HCT116 (cell line): ENCODE measurements at regions not wholly inside any gene's neighbourhood (a gene's known extent, or its start where the extent isn't known, plus 50 kb on each side); places are given as distances from the start of the nearest gene placed in this dataset.

Experiments used
- ATAC-seq: fragments of 200-7000 bp; cut with Tn5 transposase; 2 replicates; pipeline ENCODE4 v1.9.1; 2020; ENCODE audit warnings: mild to moderate bottlenecking, moderate library complexity
- BruUV-seq: library from RNA; stranded (reverse); fragments of 400-500 nt; replicated peaks from 2 replicates; lab custom pipeline; 2021; lab: Mats Ljungman, UMichigan
- CTCF ChIA-PET: fragments of 300-600 bp; sonication (Branson Sonifier 250); formaldehyde crosslinking; loops from one replicate; lab custom pipeline; 2021; ENCODE audit warnings: antibody characterized with exemption; lab: Charles Lee
- POLR2A ChIA-PET: fragments of 300-600, 350-600 bp; sonication (Branson Sonifier 250); formaldehyde crosslinking; loops from one replicate; lab custom pipeline; 2021; ENCODE audit warnings: antibody characterized with exemption; lab: Charles Lee
- RAD21 ChIA-PET, 2 experiments: fragments of 300-600 bp; sonication (Branson Sonifier 250); formaldehyde crosslinking; loops; one replicate each; lab custom pipeline; 2023; ENCODE audit warnings: low total read pairs in 2 of 2; ENCODE audit not compliant: uncharacterized antibody in 2 of 2, unreplicated experiment in 2 of 2, low non-redundant PET in 1 of 2; lab: Charles Lee
- DNase-seq: peaks from one replicate; pipeline ENCODE4 v3.0.0-alpha.2; 2010; ENCODE audit warnings: low read depth, low spot score
- H2AFZ ChIP-seq: fragments of 200-600 bp; shearing (Covaris generic), sonication (generic); 2 replicates; pipeline ENCODE4 v1.6.1; 2017; ENCODE audit warnings: low read depth, mixed run types, mixed read lengths, antibody characterized with exemption, low read length; ENCODE audit not compliant: poor library complexity, severe bottlenecking
- H3K27ac ChIP-seq: 2 replicates; pipeline ENCODE4 v1.5.1; 2012; ENCODE audit warnings: low read depth, low read length
- H3K27me3 ChIP-seq: fragments of 200-600 bp; sonication (generic); 2 replicates; pipeline ENCODE4 v1.6.1; 2016; ENCODE audit warnings: mixed run types, low read length, mixed read lengths; ENCODE audit not compliant: insufficient read depth
- H3K36me3 ChIP-seq, 2 experiments: fragments of 200-500 bp in 1 of 2; fragments of 200-600 bp in 1 of 2; sonication (Bioruptor generic) in 1 of 2; sonication (generic) in 1 of 2; 2 replicates each; pipeline versions ENCODE4 v1.5.1 to v1.6.1; 2014 to 2016; ENCODE audit warnings: low read length in 2 of 2, inconsistent platforms in 1 of 2, mixed read lengths in 1 of 2, mixed run types in 1 of 2; ENCODE audit not compliant: insufficient read depth in 2 of 2, control insufficient read depth in 1 of 2
- H3K4me1 ChIP-seq, 2 experiments: fragments of 200-600 bp in 1 of 2; sonication (generic) in 1 of 2; 2 replicates each; pipeline versions ENCODE4 v1.5.1 to v1.6.1; 2012 to 2017; ENCODE audit warnings: low read length in 2 of 2, inconsistent platforms in 1 of 2, mild to moderate bottlenecking in 1 of 2, mixed read lengths in 1 of 2, mixed run types in 1 of 2, moderate library complexity in 1 of 2; ENCODE audit not compliant: insufficient read depth in 2 of 2, control insufficient read depth in 1 of 2
- H3K4me2 ChIP-seq: fragments of 200-600 bp; sonication (generic); 2 replicates; pipeline ENCODE4 v1.6.1; 2017; ENCODE audit warnings: mixed run types, low read length, mixed read lengths
- H3K4me3 ChIP-seq, 2 experiments: fragments of 200-600 bp in 1 of 2; sonication (generic) in 1 of 2; replicated peaks in 1 of 2; 2 replicates each; pipeline ENCODE4 v1.5.1; 2011 to 2016; ENCODE audit warnings: low read length in 2 of 2, control low read depth in 1 of 2, low read depth in 1 of 2, mild to moderate bottlenecking in 1 of 2, mixed read lengths in 1 of 2, mixed run types in 1 of 2
- H3K79me2 ChIP-seq: fragments of 200-600 bp; sonication (generic); 2 replicates; pipeline ENCODE4 v1.6.1; 2017; ENCODE audit warnings: mild to moderate bottlenecking, mixed run types, low read length, moderate library complexity, mixed read lengths; ENCODE audit not compliant: insufficient read depth
- H3K9ac ChIP-seq: fragments of 200-600 bp; sonication (generic); 2 replicates; pipeline ENCODE4 v1.6.1; 2016; ENCODE audit warnings: low read length, mixed read lengths
- H3K9me2 ChIP-seq: fragments of 200-600 bp; sonication (generic), shearing (Covaris generic); 2 replicates; pipeline ENCODE4 v1.6.1; 2017; ENCODE audit warnings: mixed run types, mild to moderate bottlenecking, moderate library complexity; ENCODE audit not compliant: insufficient read depth
- H3K9me3 ChIP-seq, 2 experiments: fragments of 200-500 bp in 1 of 2; fragments of 200-600 bp in 1 of 2; sonication (Bioruptor generic) in 1 of 2; sonication (generic) in 1 of 2; 2 replicates each; pipeline ENCODE4 v1.6.1; 2014 to 2017; ENCODE audit warnings: low read length in 2 of 2, mixed read lengths in 2 of 2, inconsistent platforms in 1 of 2, low read depth in 1 of 2, mild to moderate bottlenecking in 1 of 2, mixed run types in 1 of 2, moderate library complexity in 1 of 2; ENCODE audit not compliant: control insufficient read depth in 1 of 2, insufficient read depth in 1 of 2
- H4K20me1 ChIP-seq: fragments of 200-600 bp; sonication (generic), shearing (Covaris generic); 2 replicates; pipeline ENCODE4 v1.6.1; 2017; ENCODE audit warnings: mixed run types, mild to moderate bottlenecking, moderate library complexity; ENCODE audit not compliant: insufficient read depth
- EGR1 ChIP-seq: IDR thresholded peaks from 2 replicates; pipeline ENCODE4 v1.6.1; 2012; ENCODE audit warnings: low read depth
- EZH2phosphoT487 ChIP-seq: fragments of 200-600 bp; IDR thresholded peaks from 2 replicates; pipeline ENCODE4 v1.6.1; 2018; ENCODE audit warnings: antibody characterized with exemption, borderline replicate concordance
- FOSL1 ChIP-seq: IDR thresholded peaks from 2 replicates; pipeline ENCODE4 v1.6.1; 2012; ENCODE audit warnings: low read depth
- JUND ChIP-seq: IDR thresholded peaks from 2 replicates; pipeline ENCODE4 v1.6.1; 2012
- POLR2A ChIP-seq: IDR thresholded peaks from 2 replicates; pipeline ENCODE4 v1.7.0; 2011; ENCODE audit warnings: borderline replicate concordance; ENCODE audit not compliant: insufficient read depth, insufficient read length; ENCODE audit errors: extremely low read depth
- POLR2AphosphoS5 ChIP-seq: IDR thresholded peaks from 2 replicates; pipeline ENCODE4 v1.6.1; 2011; ENCODE audit warnings: mild to moderate bottlenecking, low read depth, low read length, moderate library complexity
- RAD21 ChIP-seq: IDR thresholded peaks from 2 replicates; pipeline ENCODE4 v1.6.1; 2012; ENCODE audit warnings: low read depth, mild to moderate bottlenecking
- TCF7L2 ChIP-seq: IDR thresholded peaks from 2 replicates; pipeline ENCODE4 v1.7.0; 2011; ENCODE audit warnings: borderline replicate concordance, inconsistent platforms; ENCODE audit not compliant: insufficient read depth, insufficient read length; ENCODE audit errors: extremely low read depth
- YY1 ChIP-seq: IDR thresholded peaks from 2 replicates; pipeline ENCODE4 v1.6.1; 2011; ENCODE audit warnings: low read length, low read depth, moderate library complexity, mild to moderate bottlenecking; ENCODE audit not compliant: insufficient replicate concordance; ENCODE audit errors: extremely low read depth
- ZFX ChIP-seq: fragments of 450-650 bp; IDR thresholded peaks from 2 replicates; pipeline ENCODE4 v1.6.1; 2017
- ZNF274 ChIP-seq: fragments of 200-500 bp; sonication (Bioruptor generic); IDR thresholded peaks from 2 replicates; pipeline ENCODE4 v1.6.1; 2014; ENCODE audit warnings: mild to moderate bottlenecking, low read depth, low read length, inconsistent platforms
- intact Hi-C: fragments of 100-400 bp; cut with micrococcal nuclease; formaldehyde crosslinking; loops from 2 replicates; pipeline ENCODE4 v1.10.0; 2022
- TF ChIP-seq, protein P1 (sequence below): IDR thresholded peaks from 2 replicates; pipeline ENCODE4 v1.6.1; 2012
- TF ChIP-seq, protein P2 (sequence below): IDR thresholded peaks from 2 replicates; pipeline ENCODE4 v1.6.1; 2012; ENCODE audit warnings: low read depth

DNA sequence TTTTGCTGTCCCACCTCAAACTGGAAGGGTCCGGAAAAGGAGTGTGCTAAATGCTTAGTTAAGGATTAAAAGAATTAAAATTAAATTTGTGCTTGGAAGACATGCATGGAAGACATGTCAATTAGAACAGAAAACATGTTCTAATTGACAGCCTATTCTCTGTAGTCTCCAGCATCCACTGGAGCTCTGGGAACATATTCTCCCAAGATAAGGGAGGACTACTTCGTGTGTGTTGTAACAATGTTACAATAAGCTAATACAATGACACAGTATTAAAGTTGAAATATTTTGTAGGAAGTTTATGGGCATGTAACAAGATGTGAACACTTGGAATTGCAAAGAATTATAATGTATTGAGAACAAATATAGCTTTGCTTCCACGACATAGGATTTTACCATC is 567.4 kb upstream of the CITED2 start:
- ChIA-PET POLR2A (no interaction called here), RAD21 (no interaction called here), CTCF (no interaction called here)
- Histone ChIP-seq H2AFZ (no peak overlapping the region), H3K79me2 (no peaks in the 10 kb centered on the region), H3K36me3 (no peaks in the 10 kb centered on the region), H3K4me2 (no peak overlapping the region), H3K4me3 (no peak overlapping the region), H3K9ac (no peak overlapping the region), H3K9me2 (no peaks in the 10 kb centered on the region), H4K20me1 (no peaks in the 10 kb centered on the region), H3K4me1 (no peaks in the 10 kb centered on the region), H3K27me3 (no peaks in the 10 kb centered on the region), H3K9me3 (no peaks in the 10 kb centered on the region), H3K27ac (no peak overlapping the region)
- DNase-seq (no peak), ATAC-seq (no peak)
- no peak for TF ChIP-seq POLR2AphosphoS5
- no peak for TF ChIP-seq EGR1
- TF ChIP-seq EZH2phosphoT487 = no peak
- no peak for TF ChIP-seq POLR2A
- TF ChIP-seq ZNF274 = no peak
- no peak for TF ChIP-seq RAD21
- TF ChIP-seq FOSL1 = no peak
- TF ChIP-seq, protein P1, sequence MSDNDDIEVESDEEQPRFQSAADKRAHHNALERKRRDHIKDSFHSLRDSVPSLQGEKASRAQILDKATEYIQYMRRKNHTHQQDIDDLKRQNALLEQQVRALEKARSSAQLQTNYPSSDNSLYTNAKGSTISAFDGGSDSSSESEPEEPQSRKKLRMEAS = no peak
- TF ChIP-seq JUND = no peak
- no peak for TF ChIP-seq ZFX
- no peak for TF ChIP-seq YY1
- TF ChIP-seq, protein P2, sequence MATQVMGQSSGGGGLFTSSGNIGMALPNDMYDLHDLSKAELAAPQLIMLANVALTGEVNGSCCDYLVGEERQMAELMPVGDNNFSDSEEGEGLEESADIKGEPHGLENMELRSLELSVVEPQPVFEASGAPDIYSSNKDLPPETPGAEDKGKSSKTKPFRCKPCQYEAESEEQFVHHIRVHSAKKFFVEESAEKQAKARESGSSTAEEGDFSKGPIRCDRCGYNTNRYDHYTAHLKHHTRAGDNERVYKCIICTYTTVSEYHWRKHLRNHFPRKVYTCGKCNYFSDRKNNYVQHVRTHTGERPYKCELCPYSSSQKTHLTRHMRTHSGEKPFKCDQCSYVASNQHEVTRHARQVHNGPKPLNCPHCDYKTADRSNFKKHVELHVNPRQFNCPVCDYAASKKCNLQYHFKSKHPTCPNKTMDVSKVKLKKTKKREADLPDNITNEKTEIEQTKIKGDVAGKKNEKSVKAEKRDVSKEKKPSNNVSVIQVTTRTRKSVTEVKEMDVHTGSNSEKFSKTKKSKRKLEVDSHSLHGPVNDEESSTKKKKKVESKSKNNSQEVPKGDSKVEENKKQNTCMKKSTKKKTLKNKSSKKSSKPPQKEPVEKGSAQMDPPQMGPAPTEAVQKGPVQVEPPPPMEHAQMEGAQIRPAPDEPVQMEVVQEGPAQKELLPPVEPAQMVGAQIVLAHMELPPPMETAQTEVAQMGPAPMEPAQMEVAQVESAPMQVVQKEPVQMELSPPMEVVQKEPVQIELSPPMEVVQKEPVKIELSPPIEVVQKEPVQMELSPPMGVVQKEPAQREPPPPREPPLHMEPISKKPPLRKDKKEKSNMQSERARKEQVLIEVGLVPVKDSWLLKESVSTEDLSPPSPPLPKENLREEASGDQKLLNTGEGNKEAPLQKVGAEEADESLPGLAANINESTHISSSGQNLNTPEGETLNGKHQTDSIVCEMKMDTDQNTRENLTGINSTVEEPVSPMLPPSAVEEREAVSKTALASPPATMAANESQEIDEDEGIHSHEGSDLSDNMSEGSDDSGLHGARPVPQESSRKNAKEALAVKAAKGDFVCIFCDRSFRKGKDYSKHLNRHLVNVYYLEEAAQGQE = no peak
- TF ChIP-seq TCF7L2 = no peak
- no TSS peak for BruUV-seq
- intact Hi-C loops = no loop called here
